ENCODE measurements at regions not wholly inside any gene's neighbourhood (a gene's known extent, or its start where the extent isn't known, plus 50 kb on each side); places are given as distances from the start of the nearest gene placed in this dataset.

- Mint-ChIP-seq H3K4me1 (no peaks in the 10 kb centered on the region), H3K4me3 (no peak overlapping the region), H3K27me3 (no peaks in the 10 kb centered on the region), H3K9me3 (peaks cover 4% of the 10 kb centered on the region), H3K27ac (no peak overlapping the region), H3K36me3 (no peaks in the 10 kb centered on the region)
- no peak for ATAC-seq
Measured at GRCh38 chr6:53995935-53996334, 115.3 kb upstream of the MLIP start.

- no peak for ATAC-seq
- H3K4me3 Mint-ChIP-seq = no peak overlapping the region
- no peaks in the 10 kb centered on the region for H3K36me3 Mint-ChIP-seq
- no peaks in the 10 kb centered on the region for H3K9me3 Mint-ChIP-seq
- H3K27ac Mint-ChIP-seq = no peak overlapping the region
- H3K27me3 Mint-ChIP-seq = no peaks in the 10 kb centered on the region
- no peaks in the 10 kb centered on the region for H3K4me1 Mint-ChIP-seq
Measured at GRCh38 chr6:53998303-53998702, 112.9 kb upstream of the MLIP start.

- Mint-ChIP-seq H3K9me3 (no peaks in the 10 kb centered on the region), H3K27ac (no peak overlapping the region), H3K4me3 (no peak overlapping the region), H3K4me1 (no peaks in the 10 kb centered on the region), H3K36me3 (no peaks in the 10 kb centered on the region), H3K27me3 (no peaks in the 10 kb centered on the region)
- ATAC-seq = no peak
Measured at GRCh38 chr6:53999088-53999755, 112.0 kb upstream of the MLIP start.

- ATAC-seq = no peak
- Mint-ChIP-seq H3K27me3 (no peaks in the 10 kb centered on the region), H3K27ac (no peak overlapping the region), H3K9me3 (no peaks in the 10 kb centered on the region), H3K4me1 (no peaks in the 10 kb centered on the region), H3K36me3 (no peaks in the 10 kb centered on the region), H3K4me3 (no peak overlapping the region)
Measured at GRCh38 chr6:54002116-54002515, 109.1 kb upstream of the MLIP start.

- H3K4me1 Mint-ChIP-seq = no peaks in the 10 kb centered on the region
- ATAC-seq = no peak
- no peaks in the 10 kb centered on the region for H3K36me3 Mint-ChIP-seq
- H3K4me3 Mint-ChIP-seq = no peak overlapping the region
- H3K27me3 Mint-ChIP-seq = no peaks in the 10 kb centered on the region
- no peak overlapping the region for H3K27ac Mint-ChIP-seq
- no peaks in the 10 kb centered on the region for H3K9me3 Mint-ChIP-seq
Measured at GRCh38 chr6:54003316-54003715, 107.9 kb upstream of the MLIP start.

- no peaks in the 10 kb centered on the region for H3K9me3 Mint-ChIP-seq
Measured at GRCh38 chr6:54008589-54008988, 102.7 kb upstream of the MLIP start.

GRCh38 chr6:54009052-54009654 lies 102.1 kb upstream of the MLIP start:
- Mint-ChIP-seq H3K4me3 (no peak overlapping the region), H3K27ac (no peak overlapping the region), H3K36me3 (no peaks in the 10 kb centered on the region), H3K4me1 (no peaks in the 10 kb centered on the region), H3K9me3 (no peaks in the 10 kb centered on the region), H3K27me3 (no peaks in the 10 kb centered on the region)
- ATAC-seq = no peak

More at GRCh38 chr6:54008589-54008988, 102.7 kb upstream of the MLIP start:
- Mint-ChIP-seq H3K4me1 (no peaks in the 10 kb centered on the region), H3K36me3 (no peaks in the 10 kb centered on the region), H3K4me3 (no peak overlapping the region), H3K27ac (no peak overlapping the region), H3K27me3 (no peaks in the 10 kb centered on the region)
- no peak for ATAC-seq

GRCh38 chr6:54010340-54011276 lies 100.6 kb upstream of the MLIP start:
- H3K27ac Mint-ChIP-seq = no peak overlapping the region
- no peaks in the 10 kb centered on the region for H3K36me3 Mint-ChIP-seq
- ATAC-seq = no peak
- no peaks in the 10 kb centered on the region for H3K4me1 Mint-ChIP-seq
- H3K27me3 Mint-ChIP-seq = no peaks in the 10 kb centered on the region
- H3K9me3 Mint-ChIP-seq = no peaks in the 10 kb centered on the region
- no peak overlapping the region for H3K4me3 Mint-ChIP-seq

- H3K36me3 Mint-ChIP-seq = no peaks in the 10 kb centered on the region
- H3K27ac Mint-ChIP-seq = no peak overlapping the region
- no peak for ATAC-seq
- no peaks in the 10 kb centered on the region for H3K9me3 Mint-ChIP-seq
- H3K4me1 Mint-ChIP-seq = no peaks in the 10 kb centered on the region
- H3K4me3 Mint-ChIP-seq = no peak overlapping the region
- H3K27me3 Mint-ChIP-seq = no peaks in the 10 kb centered on the region
Measured at GRCh38 chr6:54011277-54011648, 100.0 kb upstream of the MLIP start.

- H3K27ac Mint-ChIP-seq = no peak overlapping the region
- H3K36me3 Mint-ChIP-seq = no peaks in the 10 kb centered on the region
- H3K4me3 Mint-ChIP-seq = no peak overlapping the region
- no peaks in the 10 kb centered on the region for H3K9me3 Mint-ChIP-seq
- no peak for ATAC-seq
- no peaks in the 10 kb centered on the region for H3K27me3 Mint-ChIP-seq
- no peaks in the 10 kb centered on the region for H3K4me1 Mint-ChIP-seq
Measured at GRCh38 chr6:54013966-54014365, 97.3 kb upstream of the MLIP start.

- Mint-ChIP-seq H3K4me3 (no peak overlapping the region), H3K27me3 (no peaks in the 10 kb centered on the region), H3K4me1 (no peaks in the 10 kb centered on the region), H3K27ac (no peak overlapping the region), H3K9me3 (no peaks in the 10 kb centered on the region), H3K36me3 (no peaks in the 10 kb centered on the region)
- ATAC-seq = no peak
Measured at GRCh38 chr6:54014440-54014839, 96.8 kb upstream of the MLIP start.

GRCh38 chr6:54017877-54018276 lies 93.4 kb upstream of the MLIP start:
- no peaks in the 10 kb centered on the region for H3K4me1 Mint-ChIP-seq
- no peak for ATAC-seq
- H3K9me3 Mint-ChIP-seq = no peaks in the 10 kb centered on the region
- H3K27ac Mint-ChIP-seq = no peak overlapping the region
- H3K36me3 Mint-ChIP-seq = no peaks in the 10 kb centered on the region
- H3K27me3 Mint-ChIP-seq = no peaks in the 10 kb centered on the region
- no peak overlapping the region for H3K4me3 Mint-ChIP-seq

GRCh38 chr6:54018722-54019121 lies 92.5 kb upstream of the MLIP start:
- H3K4me1 Mint-ChIP-seq = no peaks in the 10 kb centered on the region
- H3K36me3 Mint-ChIP-seq = no peaks in the 10 kb centered on the region
- H3K4me3 Mint-ChIP-seq = no peak overlapping the region
- H3K9me3 Mint-ChIP-seq = no peaks in the 10 kb centered on the region
- H3K27me3 Mint-ChIP-seq = no peaks in the 10 kb centered on the region
- ATAC-seq = no peak
- H3K27ac Mint-ChIP-seq = no peak overlapping the region

GRCh38 chr6:54019860-54020259 lies 91.4 kb upstream of the MLIP start:
- Mint-ChIP-seq H3K4me3 (no peak overlapping the region), H3K36me3 (no peaks in the 10 kb centered on the region), H3K27me3 (no peaks in the 10 kb centered on the region), H3K9me3 (no peaks in the 10 kb centered on the region), H3K4me1 (no peaks in the 10 kb centered on the region), H3K27ac (no peak overlapping the region)
- ATAC-seq = no peak

- H3K27ac Mint-ChIP-seq = no peak overlapping the region
- no peak for ATAC-seq
- no peaks in the 10 kb centered on the region for H3K27me3 Mint-ChIP-seq
- no peaks in the 10 kb centered on the region for H3K9me3 Mint-ChIP-seq
- no peaks in the 10 kb centered on the region for H3K36me3 Mint-ChIP-seq
- H3K4me1 Mint-ChIP-seq = no peaks in the 10 kb centered on the region
- H3K4me3 Mint-ChIP-seq = no peak overlapping the region
Measured at GRCh38 chr6:54020334-54020733, 90.9 kb upstream of the MLIP start.
